Naive thymus-derived CD4-positive, alpha-beta T cell (primary cell): ENCODE measurements at regions not wholly inside any gene's neighbourhood (a gene's known extent, or its start where the extent isn't known, plus 50 kb on each side); places are given as distances from the start of the nearest gene placed in this dataset.

Experiments used
- ATAC-seq: fragments of 150-1000 bp; cut with Tn5 transposase; 2 replicates; pipeline ENCODE4 v1.10.0; 2021; ENCODE audit warnings: mild to moderate bottlenecking, moderate library complexity
- CTCF ChIA-PET: fragments of 350-600 bp; sonication (Branson Sonifier 250); formaldehyde crosslinking; loops from one replicate; lab custom pipeline; 2021; ENCODE audit warnings: antibody characterized with exemption; lab: Charles Lee
- POLR2A ChIA-PET: fragments of 350-600 bp; sonication (Branson Sonifier 250); formaldehyde crosslinking; loops from one replicate; lab custom pipeline; 2021; ENCODE audit warnings: antibody characterized with exemption, inconsistent platforms; lab: Charles Lee
- DNase-seq, 9 donors: peaks; one replicate each; pipeline versions ENCODE4 v3.0.0 to v3.0.0-alpha.2; 2020 to 2022; ENCODE audit warnings: mixed read lengths in 1 of 9
- H3K27ac ChIP-seq: one replicate; pipeline ENCODE4 v1.7.0; 2013; ENCODE audit warnings: mild to moderate bottlenecking, low read depth, low read length, moderate library complexity
- H3K27me3 ChIP-seq, 2 donors: one replicate each; pipeline ENCODE4 v1.7.0; 2013; ENCODE audit warnings: low read length in 2 of 2, mild to moderate bottlenecking in 2 of 2, moderate library complexity in 2 of 2; ENCODE audit not compliant: control insufficient read depth in 2 of 2, insufficient read depth in 2 of 2
- H3K36me3 ChIP-seq, 3 experiments: 1 replicate in 2 of 3; 2 replicates in 1 of 3; pipeline ENCODE4 v1.7.0; 2013; ENCODE audit warnings: low read length in 3 of 3, mild to moderate bottlenecking in 3 of 3, moderate library complexity in 1 of 3; ENCODE audit not compliant: insufficient read depth in 3 of 3, control insufficient read depth in 2 of 3
- H3K4me1 ChIP-seq, 2 donors: one replicate each; pipeline ENCODE4 v1.7.0; 2013; ENCODE audit warnings: low read length in 2 of 2, mild to moderate bottlenecking in 2 of 2, moderate library complexity in 1 of 2; ENCODE audit not compliant: control insufficient read depth in 2 of 2, insufficient read depth in 2 of 2
- H3K4me3 ChIP-seq: 2 replicates; pipeline ENCODE4 v1.7.0; 2013; ENCODE audit warnings: mild to moderate bottlenecking, low read length
- H3K9me3 ChIP-seq, 3 experiments: 1 replicate in 2 of 3; 2 replicates in 1 of 3; pipeline ENCODE4 v1.7.0; 2013; ENCODE audit warnings: low read length in 3 of 3; ENCODE audit not compliant: control insufficient read depth in 2 of 3
- H3K27ac Mint-ChIP-seq, 9 donors: one replicate each; pipeline ENCODE4 v1.8.0; 2020 to 2022; ENCODE audit warnings: mixed read lengths in 9 of 9, mild to moderate bottlenecking in 8 of 9, moderate library complexity in 5 of 9, inconsistent platforms in 2 of 9
- H3K27me3 Mint-ChIP-seq, 5 donors: one replicate each; pipeline ENCODE4 v1.8.0; 2021 to 2022; ENCODE audit warnings: mixed read lengths in 5 of 5, mild to moderate bottlenecking in 1 of 5
- H3K36me3 Mint-ChIP-seq, 5 donors: one replicate each; pipeline ENCODE4 v1.8.0; 2020 to 2022; ENCODE audit warnings: mixed read lengths in 5 of 5, mild to moderate bottlenecking in 3 of 5, inconsistent platforms in 1 of 5
- H3K4me1 Mint-ChIP-seq, 7 donors: one replicate each; pipeline ENCODE4 v1.8.0; 2020 to 2022; ENCODE audit warnings: mixed read lengths in 7 of 7, mild to moderate bottlenecking in 3 of 7, inconsistent platforms in 1 of 7
- H3K4me3 Mint-ChIP-seq, 10 donors: one replicate each; pipeline ENCODE4 v1.8.0; 2020 to 2022; ENCODE audit warnings: mild to moderate bottlenecking in 10 of 10, mixed read lengths in 10 of 10, moderate library complexity in 6 of 10, inconsistent platforms in 2 of 10
- H3K9me3 Mint-ChIP-seq, 11 donors: one replicate each; pipeline ENCODE4 v1.8.0; 2020 to 2022; ENCODE audit warnings: mixed read lengths in 11 of 11, mild to moderate bottlenecking in 4 of 11, inconsistent platforms in 1 of 11, moderate library complexity in 1 of 11
- intact Hi-C, 2 donors: fragments of 100-400 bp; cut with micrococcal nuclease; formaldehyde crosslinking; loops; one replicate each; pipeline ENCODE4 v1.15.1; 2023

DNA sequence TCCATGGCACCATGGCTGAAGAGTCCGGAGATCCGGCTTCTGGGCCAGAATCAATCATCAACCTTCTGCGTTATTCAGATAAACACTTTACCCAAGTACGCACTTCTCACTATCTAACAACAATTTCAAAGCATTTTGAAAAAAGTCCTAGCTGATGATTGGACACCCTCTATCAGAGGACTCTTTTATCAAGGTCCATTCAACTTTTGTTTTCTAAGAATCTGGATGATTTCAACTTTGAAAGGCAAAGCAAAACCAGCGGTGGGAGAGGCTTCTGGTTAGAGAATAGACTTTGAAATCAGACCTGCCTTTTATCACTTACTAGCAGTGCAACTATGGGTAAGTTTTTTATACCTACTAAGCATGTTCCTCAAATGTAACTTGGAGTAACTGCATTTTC is 293.6 kb upstream of the TNP1 start:
- intact Hi-C loops = no loop called here
- Mint-ChIP-seq H3K27me3 (peaks cover 4 to 20% (median 14%) of the 10 kb centered on the region in 5 donors), H3K36me3 (no peaks in the 10 kb centered on the region), H3K9me3 (peaks cover 0 to 4% (median 0%) of the 10 kb centered on the region in 11 donors), H3K4me1 (no peaks in the 10 kb centered on the region), H3K4me3 (no peak overlapping the region), H3K27ac (no peak overlapping the region)
- POLR2A ChIA-PET = no interaction called here
- Histone ChIP-seq H3K4me1 (no peaks in the 10 kb centered on the region), H3K9me3 (no peaks in the 10 kb centered on the region), H3K36me3 (no peaks in the 10 kb centered on the region), H3K27me3 (no peaks in the 10 kb centered on the region), H3K27ac (no peak overlapping the region), H3K4me3 (no peak overlapping the region)
- no peak for DNase-seq
- no peak for ATAC-seq
- CTCF ChIA-PET = interaction anchor here (0.7 kb wide), 1 partner anchor 649 kb away, joined by 3 read pairs; no protein-coding TSS in a partner anchor

DNA sequence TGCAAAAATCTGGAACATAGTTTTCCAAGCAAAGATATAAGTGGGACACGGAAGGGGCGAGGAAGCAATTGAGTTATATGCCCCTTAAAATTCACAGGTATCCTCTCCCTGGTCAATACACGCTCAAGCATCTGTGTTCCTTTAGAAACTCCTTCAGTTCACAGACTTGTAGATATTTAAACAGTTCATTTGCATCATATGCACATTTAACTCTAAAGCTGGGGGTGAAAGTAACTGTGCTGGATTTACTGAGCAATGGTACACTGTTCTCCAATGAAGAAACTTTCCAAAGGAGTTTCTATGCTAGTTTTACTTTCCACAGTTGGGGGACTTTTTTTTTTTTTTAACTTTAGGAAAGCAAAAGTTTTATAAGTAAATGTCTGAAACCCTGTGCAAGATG is 293.0 kb upstream of the TNP1 start:
- Mint-ChIP-seq H3K9me3 (peaks cover 0 to 2% (median 0%) of the 10 kb centered on the region in 11 donors), H3K4me3 (no peak overlapping the region), H3K27me3 (peaks cover 0 to 23% (median 9%) of the 10 kb centered on the region in 5 donors), H3K4me1 (no peaks in the 10 kb centered on the region), H3K27ac (no peak overlapping the region), H3K36me3 (no peaks in the 10 kb centered on the region)
- Histone ChIP-seq H3K36me3 (no peaks in the 10 kb centered on the region), H3K27ac (no peak overlapping the region), H3K4me3 (no peak overlapping the region), H3K9me3 (no peaks in the 10 kb centered on the region), H3K27me3 (no peaks in the 10 kb centered on the region), H3K4me1 (no peaks in the 10 kb centered on the region)
- ChIA-PET CTCF (interaction anchor here (0.7 kb wide), 1 partner anchor 650 kb away, joined by 3 read pairs; no protein-coding TSS in a partner anchor), POLR2A (no interaction called here)
- DNase-seq = no peak
- no peak for ATAC-seq
- intact Hi-C loops = no loop called here

DNA sequence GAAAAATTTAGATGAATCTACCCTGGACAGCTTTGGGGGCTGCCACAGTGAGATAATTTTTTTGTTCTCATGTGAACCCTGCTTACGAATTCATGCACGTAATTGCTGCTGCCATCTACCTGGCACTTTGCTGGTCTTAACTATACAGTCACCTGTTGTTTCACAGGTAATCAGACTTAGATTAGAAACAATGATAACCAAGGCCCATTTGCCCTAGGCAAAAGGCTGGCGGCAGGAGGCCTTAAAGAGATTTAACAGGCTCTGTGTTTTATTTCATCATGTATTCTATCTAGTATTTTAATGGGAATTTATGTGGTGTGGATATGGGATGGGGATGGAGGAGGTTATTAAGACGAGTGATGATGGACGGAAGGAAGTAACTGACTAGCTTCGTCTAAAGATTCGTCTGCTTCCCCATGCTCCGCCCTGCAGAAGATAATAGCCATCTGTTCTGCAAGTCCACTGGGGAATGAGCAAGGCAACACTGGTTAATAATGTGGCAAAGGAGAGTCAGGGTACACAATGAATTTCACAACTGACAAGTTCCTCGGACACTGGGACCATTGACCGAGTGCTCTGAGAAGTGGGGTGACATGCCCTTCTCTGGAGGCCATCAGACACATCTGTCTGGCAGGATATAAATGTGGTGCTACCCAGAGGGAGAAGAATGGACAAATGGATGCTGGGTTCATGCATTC is 291.8 kb upstream of the TNP1 start:
- Mint-ChIP-seq H3K4me3 (no peak overlapping the region), H3K4me1 (no peaks in the 10 kb centered on the region), H3K9me3 (peaks cover 0 to 2% (median 0%) of the 10 kb centered on the region in 11 donors), H3K36me3 (no peaks in the 10 kb centered on the region), H3K27ac (no peak overlapping the region), H3K27me3 (peaks cover 0 to 34% (median 18%) of the 10 kb centered on the region in 5 donors)
- Histone ChIP-seq H3K27me3 (no peaks in the 10 kb centered on the region), H3K36me3 (no peaks in the 10 kb centered on the region), H3K27ac (no peak overlapping the region), H3K9me3 (no peaks in the 10 kb centered on the region), H3K4me3 (no peak overlapping the region), H3K4me1 (no peaks in the 10 kb centered on the region)
- DNase-seq = no peak
- ATAC-seq = no peak
- intact Hi-C loops = no loop called here
- ChIA-PET POLR2A (no interaction called here), CTCF (no interaction called here)

DNA sequence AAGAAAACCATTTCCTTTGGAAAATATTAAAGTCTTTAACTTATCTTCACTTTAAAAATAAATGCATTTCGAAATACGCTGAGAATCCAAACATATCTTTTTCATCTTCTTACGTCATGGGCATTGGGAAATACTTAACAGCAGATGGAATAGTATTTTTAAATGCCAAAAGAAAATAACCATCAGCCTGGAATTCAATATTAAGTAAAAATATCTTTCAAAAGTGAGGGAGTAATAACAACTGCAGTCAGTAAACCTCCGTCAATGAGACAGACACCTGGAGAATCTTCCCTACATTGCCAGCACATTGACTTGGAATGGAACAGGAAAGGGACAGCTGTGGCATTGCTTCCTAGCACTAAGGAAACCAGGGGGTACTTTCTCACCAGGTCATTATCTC is 290.4 kb upstream of the TNP1 start:
- no peak overlapping the region for H3K27ac Mint-ChIP-seq
- peaks cover 0 to 37% (median 18%) of the 10 kb centered on the region in 5 donors for H3K27me3 Mint-ChIP-seq
- no peaks in the 10 kb centered on the region for H3K27me3 ChIP-seq
- ChIA-PET POLR2A (no interaction called here), CTCF (no interaction called here)
- intact Hi-C loops = no loop called here
- H3K4me3 Mint-ChIP-seq = no peak overlapping the region
- no peaks in the 10 kb centered on the region for H3K36me3 Mint-ChIP-seq
- DNase-seq = no peak
- no peaks in the 10 kb centered on the region for H3K4me1 Mint-ChIP-seq
- H3K9me3 Mint-ChIP-seq = peaks cover 0 to 4% (median 0%) of the 10 kb centered on the region in 11 donors
- no peaks in the 10 kb centered on the region for H3K9me3 ChIP-seq
- H3K27ac ChIP-seq = no peak overlapping the region
- no peaks in the 10 kb centered on the region for H3K4me1 ChIP-seq
- ATAC-seq = no peak
- no peak overlapping the region for H3K4me3 ChIP-seq
- no peaks in the 10 kb centered on the region for H3K36me3 ChIP-seq

DNA sequence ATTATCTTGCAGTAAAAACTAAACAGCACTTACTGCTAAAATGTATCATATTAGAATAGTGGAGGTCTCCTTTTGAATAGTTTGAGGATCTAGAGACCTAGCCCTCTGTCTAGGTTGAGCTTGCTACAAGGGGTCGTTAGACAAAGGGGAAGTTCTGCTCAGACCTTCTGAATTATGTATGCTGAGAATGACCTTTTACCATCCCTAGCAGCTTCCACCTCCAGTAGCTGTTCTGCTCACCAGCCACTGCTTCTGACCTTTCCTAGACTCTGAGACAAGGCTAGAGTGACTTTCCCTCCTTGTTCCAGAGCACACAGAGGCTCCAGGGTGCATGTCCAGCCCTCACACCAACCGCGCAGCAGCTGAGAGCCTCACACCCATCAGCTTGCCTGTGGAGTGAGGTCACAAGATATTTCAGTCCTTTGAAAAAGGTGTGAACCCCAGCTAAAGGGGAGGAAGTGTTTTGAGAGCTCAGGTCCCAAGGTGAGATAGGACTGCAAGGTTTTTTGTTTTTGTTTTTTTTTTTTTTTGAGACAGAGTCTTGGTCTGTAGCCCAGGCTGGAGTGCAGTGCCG is 289.3 kb upstream of the TNP1 start:
- H3K27me3 Mint-ChIP-seq = peaks cover 0 to 37% (median 18%) of the 10 kb centered on the region in 5 donors
- no peak overlapping the region for H3K27ac Mint-ChIP-seq
- POLR2A ChIA-PET = no interaction called here
- peaks cover 0 to 4% (median 0%) of the 10 kb centered on the region in 11 donors for H3K9me3 Mint-ChIP-seq
- DNase-seq (no peak), ATAC-seq (no peak)
- no peaks in the 10 kb centered on the region for H3K27me3 ChIP-seq
- H3K4me3 ChIP-seq = no peak overlapping the region
- no peaks in the 10 kb centered on the region for H3K9me3 ChIP-seq
- no peaks in the 10 kb centered on the region for H3K36me3 ChIP-seq
- no peaks in the 10 kb centered on the region for H3K36me3 Mint-ChIP-seq
- CTCF ChIA-PET = no interaction called here
- H3K4me1 Mint-ChIP-seq = no peaks in the 10 kb centered on the region
- H3K27ac ChIP-seq = no peak overlapping the region
- H3K4me1 ChIP-seq = no peaks in the 10 kb centered on the region
- no peak overlapping the region for H3K4me3 Mint-ChIP-seq
- intact Hi-C loops = loop anchor here in 1 of 2 donors (10.0 kb wide), 1 partner anchor 366 kb away; no protein-coding TSS in a partner anchor

DNA sequence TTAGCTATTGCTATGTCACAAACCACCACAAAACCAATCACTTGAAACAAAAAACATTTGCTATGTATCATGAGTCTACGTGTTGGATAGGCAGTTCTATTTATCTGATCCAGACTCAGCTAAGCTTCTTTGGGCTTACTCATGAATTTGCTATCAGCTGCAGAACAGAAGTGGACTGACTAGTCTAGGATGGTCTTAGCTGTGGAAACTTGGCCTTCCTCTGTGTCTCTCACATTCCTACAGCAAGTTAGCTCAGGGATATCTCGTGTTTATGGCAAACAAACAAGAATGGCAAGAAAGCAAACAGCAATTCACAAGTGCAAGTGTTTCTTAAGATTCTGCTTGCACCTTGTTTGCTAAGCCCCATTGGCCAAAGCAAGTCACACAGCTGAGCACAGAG is 288.0 kb upstream of the TNP1 start:
- no peak for DNase-seq
- no peak overlapping the region for H3K27ac Mint-ChIP-seq
- Histone ChIP-seq H3K27me3 (no peaks in the 10 kb centered on the region), H3K36me3 (no peaks in the 10 kb centered on the region), H3K9me3 (no peaks in the 10 kb centered on the region), H3K27ac (no peak overlapping the region), H3K4me3 (no peak overlapping the region), H3K4me1 (no peaks in the 10 kb centered on the region)
- ATAC-seq = no peak
- intact Hi-C loops = loop anchor here in 1 of 2 donors (10.0 kb wide), 1 partner anchor 367 kb away; no protein-coding TSS in a partner anchor
- H3K36me3 Mint-ChIP-seq = no peaks in the 10 kb centered on the region
- H3K9me3 Mint-ChIP-seq = peaks cover 0 to 6% (median 0%) of the 10 kb centered on the region in 11 donors
- no peaks in the 10 kb centered on the region for H3K4me1 Mint-ChIP-seq
- POLR2A ChIA-PET = no interaction called here
- H3K27me3 Mint-ChIP-seq = peaks cover 0 to 37% (median 18%) of the 10 kb centered on the region in 5 donors
- CTCF ChIA-PET = no interaction called here
- no peak overlapping the region for H3K4me3 Mint-ChIP-seq
